HEK293T (cell line): ENCODE measurements at regions not wholly inside any gene's neighbourhood (a gene's known extent, or its start where the extent isn't known, plus 50 kb on each side); places are given as distances from the start of the nearest gene placed in this dataset.

Experiments used
- ELF4 ChIP-seq: fragments of 450-650 bp; IDR thresholded peaks from 2 replicates; pipeline ENCODE4 v1.6.1; 2017; ENCODE audit warnings: antibody characterized with exemption
- NFRKB ChIP-seq: fragments of 450-650 bp; IDR thresholded peaks from 2 replicates; pipeline ENCODE4 v1.6.1; 2016; ENCODE audit warnings: mild to moderate bottlenecking, moderate library complexity
- ZNF384 ChIP-seq: fragments of 450-650 bp; IDR thresholded peaks from 2 replicates; pipeline ENCODE4 v1.6.1; 2016
- TF ChIP-seq, protein P1 (sequence below): fragments of 450-650 bp; IDR thresholded peaks from 2 replicates; pipeline ENCODE4 v1.6.1; 2016

DNA sequence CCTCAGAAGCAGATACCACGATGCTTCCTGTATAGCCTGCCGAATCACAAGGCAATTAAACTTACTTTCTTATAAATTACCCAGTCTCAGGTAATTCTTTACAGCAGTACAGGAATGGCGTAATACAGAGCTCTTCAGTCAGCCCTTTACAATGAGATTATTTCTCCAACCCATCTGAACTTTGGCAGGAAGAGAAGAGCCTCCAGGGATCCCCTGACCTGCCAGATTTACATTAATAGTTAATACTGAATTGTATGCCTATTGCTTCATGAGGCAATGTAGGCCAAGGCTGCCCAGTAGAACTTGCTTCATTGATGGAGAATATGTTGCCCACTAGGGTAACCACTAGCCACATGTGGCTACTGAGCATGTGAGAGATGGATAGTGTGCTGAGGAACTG lies 608.7 kb downstream of the SH2D4B start:
- TF ChIP-seq NFRKB (no peak), ELF4 (no peak), ZNF384 (no peak)
- TF ChIP-seq, protein P1, sequence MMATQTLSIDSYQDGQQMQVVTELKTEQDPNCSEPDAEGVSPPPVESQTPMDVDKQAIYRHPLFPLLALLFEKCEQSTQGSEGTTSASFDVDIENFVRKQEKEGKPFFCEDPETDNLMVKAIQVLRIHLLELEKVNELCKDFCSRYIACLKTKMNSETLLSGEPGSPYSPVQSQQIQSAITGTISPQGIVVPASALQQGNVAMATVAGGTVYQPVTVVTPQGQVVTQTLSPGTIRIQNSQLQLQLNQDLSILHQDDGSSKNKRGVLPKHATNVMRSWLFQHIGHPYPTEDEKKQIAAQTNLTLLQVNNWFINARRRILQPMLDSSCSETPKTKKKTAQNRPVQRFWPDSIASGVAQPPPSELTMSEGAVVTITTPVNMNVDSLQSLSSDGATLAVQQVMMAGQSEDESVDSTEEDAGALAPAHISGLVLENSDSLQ = no peak
